Endodermal cell (in vitro differentiated cells): ENCODE measurements at regions not wholly inside any gene's neighbourhood (a gene's known extent, or its start where the extent isn't known, plus 50 kb on each side); places are given as distances from the start of the nearest gene placed in this dataset.

Experiments used
- DNase-seq: peaks from one replicate; pipeline ENCODE4 v3.0.0-alpha.2; 2017
- H3K27ac ChIP-seq: 2 replicates; pipeline ENCODE4 v1.5.1; 2013; ENCODE audit warnings: mild to moderate bottlenecking, low read depth, low read length, moderate library complexity
- H3K27me3 ChIP-seq: 2 replicates; pipeline ENCODE4 v1.6.1; 2013; ENCODE audit warnings: mild to moderate bottlenecking, low read length, moderate library complexity; ENCODE audit not compliant: insufficient read depth, control insufficient read depth, poor library complexity, severe bottlenecking
- H3K36me3 ChIP-seq: 2 replicates; pipeline ENCODE4 v1.7.0; 2013; ENCODE audit warnings: mild to moderate bottlenecking, low read length, moderate library complexity; ENCODE audit not compliant: control insufficient read depth, insufficient read depth
- H3K4me1 ChIP-seq: one replicate; pipeline ENCODE4 v1.7.0; 2013; ENCODE audit warnings: low read length; ENCODE audit not compliant: control insufficient read depth, insufficient read depth
- H3K4me3 ChIP-seq: 2 replicates; pipeline ENCODE4 v1.5.1; 2013; ENCODE audit warnings: mild to moderate bottlenecking, low read length, moderate library complexity
- H3K9ac ChIP-seq: 2 replicates; pipeline ENCODE4 v1.6.1; 2013; ENCODE audit warnings: mild to moderate bottlenecking, low read length, moderate library complexity; ENCODE audit not compliant: poor library complexity, severe bottlenecking; ENCODE audit errors: extremely low read depth
- H3K9me3 ChIP-seq: 2 replicates; pipeline ENCODE4 v1.6.1; 2013; ENCODE audit warnings: mild to moderate bottlenecking, low read length, moderate library complexity; ENCODE audit not compliant: control insufficient read depth
- H3K27ac Mint-ChIP-seq: 2 replicates; pipeline ENCODE4 v1.8.0; 2020; ENCODE audit warnings: mixed read lengths
- H3K27me3 Mint-ChIP-seq: 2 replicates; pipeline ENCODE4 v1.8.0; 2021; ENCODE audit warnings: mild to moderate bottlenecking, mixed read lengths; ENCODE audit not compliant: insufficient read depth
- H3K36me3 Mint-ChIP-seq: 2 replicates; pipeline ENCODE4 v1.8.0; 2020; ENCODE audit warnings: low read depth, mixed read lengths
- H3K4me1 Mint-ChIP-seq: 2 replicates; pipeline ENCODE4 v1.8.0; 2020; ENCODE audit warnings: mixed read lengths
- H3K4me3 Mint-ChIP-seq: 2 replicates; pipeline ENCODE4 v1.8.0; 2020; ENCODE audit warnings: mild to moderate bottlenecking, moderate library complexity, mixed read lengths
- H3K9me3 Mint-ChIP-seq: 2 replicates; pipeline ENCODE4 v1.8.0; 2020; ENCODE audit warnings: mild to moderate bottlenecking, mixed read lengths
- CTCF ChIP-seq: fragments of 200-600 bp; sonication (generic); conservative IDR thresholded peaks from 2 replicates; pipeline ENCODE4 v1.5.0; 2021; ENCODE audit warnings: antibody characterized with exemption, mild to moderate bottlenecking
- WGBS, 2 experiments: methylation state at CpG; one replicate each; pipeline versions ENCODE4 v1.1.5 to v1.1.7; 2013; ENCODE audit warnings: missing lambda C conversion rate in 2 of 2, mixed read lengths in 1 of 2; ENCODE audit not compliant: insufficient coverage in 1 of 2, insufficient read length in 1 of 2; 5-methylcytosine and 5-hydroxymethylcytosine counted together

- 69 to 84% methylated on average over 2 to 3 of the region's 3 CpGs for WGBS, 2 experiments
- Mint-ChIP-seq H3K27me3 (no peaks in the 10 kb centered on the region), H3K4me3 (no peak overlapping the region), H3K9me3 (no peaks in the 10 kb centered on the region), H3K4me1 (peaks cover 19% of the 10 kb centered on the region), H3K27ac (no peak overlapping the region), H3K36me3 (no peaks in the 10 kb centered on the region)
- Histone ChIP-seq H3K9ac (no peak overlapping the region), H3K4me3 (no peak overlapping the region), H3K27ac (no peak overlapping the region), H3K9me3 (no peaks in the 10 kb centered on the region), H3K36me3 (no peaks in the 10 kb centered on the region), H3K27me3 (no peaks in the 10 kb centered on the region), H3K4me1 (no peaks in the 10 kb centered on the region)
- TF ChIP-seq CTCF: no peak
- no peak for DNase-seq
Observed at GRCh38 chr5:97627272-97627671, 444.2 kb upstream of the RIOK2 start.

GRCh38 chr5:97628031-97628430 lies 445.0 kb upstream of the RIOK2 start:
- no peak overlapping the region for H3K4me3 Mint-ChIP-seq
- H3K27ac Mint-ChIP-seq: no peak overlapping the region
- H3K27me3 Mint-ChIP-seq: no peaks in the 10 kb centered on the region
- Histone ChIP-seq H3K4me3 (no peak overlapping the region), H3K27me3 (no peaks in the 10 kb centered on the region), H3K9me3 (no peaks in the 10 kb centered on the region), H3K36me3 (no peaks in the 10 kb centered on the region), H3K4me1 (no peaks in the 10 kb centered on the region), H3K9ac (no peak overlapping the region), H3K27ac (no peak overlapping the region)
- WGBS, 2 experiments: 40 to 86% methylated on average over 1 of the region's 1 CpG
- no peaks in the 10 kb centered on the region for H3K9me3 Mint-ChIP-seq
- no peak for DNase-seq
- no peaks in the 10 kb centered on the region for H3K36me3 Mint-ChIP-seq
- no peak for TF ChIP-seq CTCF
- peaks cover 18% of the 10 kb centered on the region for H3K4me1 Mint-ChIP-seq

- Histone ChIP-seq H3K4me3 (no peak overlapping the region), H3K9ac (no peak overlapping the region), H3K27ac (peak overlapping the region; percentile 89), H3K36me3 (no peaks in the 10 kb centered on the region), H3K27me3 (no peaks in the 10 kb centered on the region), H3K4me1 (no peaks in the 10 kb centered on the region), H3K9me3 (no peaks in the 10 kb centered on the region)
- no peaks in the 10 kb centered on the region for H3K27me3 Mint-ChIP-seq
- no peak for TF ChIP-seq CTCF
- no peaks in the 10 kb centered on the region for H3K36me3 Mint-ChIP-seq
- no peak overlapping the region for H3K27ac Mint-ChIP-seq
- H3K9me3 Mint-ChIP-seq: no peaks in the 10 kb centered on the region
- no peak for DNase-seq
- H3K4me1 Mint-ChIP-seq: peaks cover 12% of the 10 kb centered on the region
- 82 to 100% methylated on average over 3 of the region's 3 CpGs for WGBS, 2 experiments
- no peak overlapping the region for H3K4me3 Mint-ChIP-seq
Observed at GRCh38 chr5:97628807-97629206, 445.8 kb upstream of the RIOK2 start.
